ENCODE measurements at regions not wholly inside any gene's neighbourhood (a gene's known extent, or its start where the extent isn't known, plus 50 kb on each side); places are given as distances from the start of the nearest gene placed in this dataset.

DNA sequence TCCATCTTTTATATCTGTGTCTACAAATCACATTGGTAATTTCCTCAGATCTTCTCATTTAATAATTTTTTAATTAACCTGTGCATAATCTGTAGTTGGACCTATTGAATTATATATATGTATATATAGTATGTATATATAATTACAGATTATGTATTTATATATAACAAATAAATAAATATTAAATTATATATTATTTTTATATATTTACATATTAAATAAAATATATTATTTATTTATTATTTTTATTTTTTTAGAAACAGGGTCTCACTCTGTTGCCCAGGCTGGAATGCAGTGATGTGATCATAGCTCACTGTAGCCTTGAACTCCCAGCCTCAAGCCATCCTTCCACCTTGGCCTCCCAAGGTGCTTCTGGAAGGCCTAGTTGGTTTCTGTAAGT is 197.9 kb downstream of the FGF9 start:
- TF ChIP-seq, protein P1, sequence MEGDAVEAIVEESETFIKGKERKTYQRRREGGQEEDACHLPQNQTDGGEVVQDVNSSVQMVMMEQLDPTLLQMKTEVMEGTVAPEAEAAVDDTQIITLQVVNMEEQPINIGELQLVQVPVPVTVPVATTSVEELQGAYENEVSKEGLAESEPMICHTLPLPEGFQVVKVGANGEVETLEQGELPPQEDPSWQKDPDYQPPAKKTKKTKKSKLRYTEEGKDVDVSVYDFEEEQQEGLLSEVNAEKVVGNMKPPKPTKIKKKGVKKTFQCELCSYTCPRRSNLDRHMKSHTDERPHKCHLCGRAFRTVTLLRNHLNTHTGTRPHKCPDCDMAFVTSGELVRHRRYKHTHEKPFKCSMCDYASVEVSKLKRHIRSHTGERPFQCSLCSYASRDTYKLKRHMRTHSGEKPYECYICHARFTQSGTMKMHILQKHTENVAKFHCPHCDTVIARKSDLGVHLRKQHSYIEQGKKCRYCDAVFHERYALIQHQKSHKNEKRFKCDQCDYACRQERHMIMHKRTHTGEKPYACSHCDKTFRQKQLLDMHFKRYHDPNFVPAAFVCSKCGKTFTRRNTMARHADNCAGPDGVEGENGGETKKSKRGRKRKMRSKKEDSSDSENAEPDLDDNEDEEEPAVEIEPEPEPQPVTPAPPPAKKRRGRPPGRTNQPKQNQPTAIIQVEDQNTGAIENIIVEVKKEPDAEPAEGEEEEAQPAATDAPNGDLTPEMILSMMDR (conservative IDR thresholded peaks at IDR 0.05; ENCODE audit: low read depth, low read length) = no peak
- DNase-seq (ENCODE audit: low read depth) = no peak
- no peak overlapping the region for H3K4me3 ChIP-seq (ENCODE audit: low read length)

DNA sequence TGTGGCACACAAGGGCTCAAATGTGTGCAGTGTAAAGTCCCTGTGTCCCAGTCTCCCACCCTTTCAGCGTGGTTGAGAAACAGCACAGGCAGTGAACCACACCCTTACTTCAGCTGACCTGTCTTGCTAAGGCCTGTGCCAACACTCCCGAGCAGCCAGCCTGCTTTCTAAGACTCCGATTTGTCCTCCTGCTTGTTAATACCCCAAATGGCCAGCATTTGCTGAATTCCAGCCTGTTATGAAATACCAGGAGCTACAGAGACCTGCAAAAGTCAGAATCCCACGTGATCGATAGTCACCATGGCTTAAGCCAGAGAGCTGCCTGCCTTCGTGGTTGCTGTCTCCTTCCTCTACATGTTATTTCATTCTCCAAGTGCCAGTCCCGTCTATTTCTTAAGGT is 200.5 kb downstream of the FGF9 start:
- peak; percentile 30 for DNase-seq (ENCODE audit: low read depth)
- H3K4me3 ChIP-seq (ENCODE audit: low read length) = no peak overlapping the region
- TF ChIP-seq, protein P1 (conservative IDR thresholded peaks at IDR 0.05; ENCODE audit: low read depth, low read length) = no peak

DNA sequence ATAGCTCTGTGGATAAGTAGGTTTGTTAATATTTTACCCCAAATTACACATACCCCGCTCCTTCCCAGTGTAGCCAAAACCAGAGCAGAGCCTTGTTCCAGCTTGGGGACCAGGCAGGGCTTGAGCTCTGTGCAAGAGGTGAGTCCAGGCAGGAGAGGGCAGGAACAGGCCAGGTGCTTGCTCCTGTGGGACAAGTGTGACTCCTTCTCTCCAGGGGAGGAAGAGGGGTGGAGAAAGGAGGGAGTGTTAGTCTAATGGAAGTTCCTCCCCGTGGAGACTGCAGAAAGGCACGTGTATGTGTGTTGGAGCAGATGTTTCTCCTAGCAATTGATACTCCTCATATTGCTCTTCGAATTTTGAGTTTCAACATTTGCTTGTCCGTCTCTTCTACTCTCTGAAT is 201.0 kb downstream of the FGF9 start:
- H3K4me3 ChIP-seq (ENCODE audit: low read length) = no peak overlapping the region
- DNase-seq (ENCODE audit: low read depth) = no peak
- TF ChIP-seq, protein P1 (conservative IDR thresholded peaks at IDR 0.05; ENCODE audit: low read depth, low read length) = no peak

DNA sequence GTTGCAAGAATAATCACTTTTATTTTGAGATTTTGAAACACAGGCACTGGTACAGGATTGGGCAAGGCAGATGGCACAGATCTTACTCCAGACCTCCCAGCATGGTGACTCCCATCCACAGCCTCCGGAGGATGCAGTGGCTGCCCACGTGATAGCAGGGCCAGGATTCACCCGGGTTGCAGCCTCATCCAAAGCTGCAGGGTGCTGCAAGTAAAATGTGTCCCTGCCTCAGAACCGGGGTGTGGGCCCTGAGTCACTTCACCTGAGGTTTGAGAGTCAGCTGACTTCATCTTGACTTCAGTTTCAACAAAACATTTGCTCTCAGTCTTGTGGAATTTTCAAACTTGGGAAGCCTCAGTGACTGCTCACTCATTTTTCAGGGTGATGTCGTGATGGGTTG is 201.9 kb downstream of the FGF9 start:
- no peak overlapping the region for H3K4me3 ChIP-seq (ENCODE audit: low read length)
- DNase-seq (ENCODE audit: low read depth) = no peak
- TF ChIP-seq, protein P1 (conservative IDR thresholded peaks at IDR 0.05; ENCODE audit: low read depth, low read length) = no peak

DNA sequence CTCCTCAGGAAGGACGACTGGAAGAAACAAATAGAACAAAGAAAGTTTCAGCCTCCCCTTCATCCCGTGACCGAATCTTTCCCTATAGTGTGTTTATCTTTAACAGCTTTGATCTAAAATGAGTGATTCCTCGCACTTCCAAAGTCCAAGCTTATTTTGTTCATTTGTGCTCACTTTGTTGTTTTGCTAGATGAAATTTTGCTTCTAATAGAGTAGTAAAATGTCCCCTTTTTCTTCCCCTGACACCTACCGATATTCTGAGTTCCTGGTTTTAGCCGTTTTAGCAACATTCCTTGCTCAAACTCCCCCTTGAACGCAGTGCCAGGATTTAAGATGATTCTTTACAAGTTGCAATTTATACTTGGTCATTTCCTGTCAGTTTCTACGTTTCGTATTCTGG is 204.2 kb downstream of the FGF9 start:
- no peak overlapping the region for H3K4me3 ChIP-seq (ENCODE audit: low read length)
- TF ChIP-seq, protein P1 (conservative IDR thresholded peaks at IDR 0.05; ENCODE audit: low read depth, low read length) = no peak
- DNase-seq (ENCODE audit: low read depth) = no peak

DNA sequence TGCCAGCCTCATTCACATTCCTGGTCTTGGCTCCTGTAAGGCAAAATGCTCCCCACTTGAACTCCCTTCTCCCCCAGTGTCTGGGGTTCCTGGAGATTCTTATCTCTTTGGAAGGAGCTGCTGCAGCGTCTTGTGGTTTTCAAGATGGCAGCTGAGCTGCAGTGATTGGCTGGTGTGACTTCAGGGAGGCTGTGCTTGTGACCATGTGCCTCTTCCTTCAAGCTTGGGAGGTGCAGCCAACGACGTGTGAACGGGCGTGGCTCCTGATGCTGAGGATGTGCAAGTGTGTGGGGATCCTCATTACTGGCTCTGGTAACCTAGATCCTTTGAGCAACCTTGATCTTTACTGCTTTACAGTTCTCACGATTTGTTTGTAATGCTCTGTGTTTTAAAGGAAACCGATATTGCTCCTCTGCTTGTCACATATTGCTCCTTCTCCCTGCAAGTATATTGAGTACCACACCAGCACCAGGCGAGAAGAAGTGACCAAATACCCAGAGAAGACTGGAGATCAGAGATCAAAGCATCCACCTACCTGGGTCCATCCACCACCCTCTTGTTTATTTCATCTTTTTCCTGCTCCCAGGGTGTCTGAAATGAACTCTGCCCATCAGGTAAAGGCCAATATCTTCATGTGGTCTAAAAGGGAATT is 208.5 kb downstream of the FGF9 start:
- DNase-seq (ENCODE audit: low read depth) = no peak
- no peak overlapping the region for H3K4me3 ChIP-seq (ENCODE audit: low read length)
- TF ChIP-seq, protein P1 (conservative IDR thresholded peaks at IDR 0.05; ENCODE audit: low read depth, low read length) = no peak

DNA sequence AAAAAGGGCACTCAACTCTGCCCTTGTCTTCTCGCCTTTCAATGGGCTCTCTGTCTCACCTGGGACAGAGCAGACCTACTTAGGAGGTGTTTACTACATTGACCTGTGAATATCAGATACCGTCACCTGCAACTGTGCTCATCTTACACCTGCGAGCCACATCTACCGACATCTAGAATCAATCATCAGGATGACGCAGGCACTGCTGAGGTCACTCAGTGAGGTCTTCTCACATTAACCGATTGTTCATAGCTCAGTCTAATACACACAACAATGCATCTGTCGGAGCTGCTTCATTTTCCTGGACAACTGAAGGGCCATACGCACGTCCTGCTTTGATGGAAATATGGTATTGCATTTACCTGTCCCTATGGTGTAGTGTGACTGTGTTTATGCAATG is 211.9 kb downstream of the FGF9 start:
- no peak overlapping the region for H3K4me3 ChIP-seq (ENCODE audit: low read length)
- TF ChIP-seq, protein P1 (conservative IDR thresholded peaks at IDR 0.05; ENCODE audit: low read depth, low read length) = no peak
- no peak for DNase-seq (ENCODE audit: low read depth)

Data from retinal pigment epithelial cell (primary cell).